WI38 (cell line): ENCODE measurements at regions not wholly inside any gene's neighbourhood (a gene's known extent, or its start where the extent isn't known, plus 50 kb on each side); places are given as distances from the start of the nearest gene placed in this dataset.

ENCODE experiments used
- H3K4me3 ChIP-seq: 2 replicates; pipeline ENCODE4 v1.5.1; 2011; ENCODE audit warnings: low read depth, mild to moderate bottlenecking, control low read depth, low read length
- CTCF ChIP-seq: IDR thresholded peaks from 2 replicates; pipeline ENCODE4 v1.5.1; 2012; ENCODE audit warnings: low read depth, mild to moderate bottlenecking, control low read depth, low read length

GRCh38 chr6:130524552-130524951 is 158.7 kb downstream of the TMEM200A start:
- TF ChIP-seq CTCF: no peak
- no peak overlapping the region for H3K4me3 ChIP-seq

GRCh38 chr6:130525408-130525807 is 159.6 kb downstream of the TMEM200A start:
- TF ChIP-seq CTCF: no peak
- no peak overlapping the region for H3K4me3 ChIP-seq

GRCh38 chr6:130526466-130526865 is 160.6 kb downstream of the TMEM200A start:
- no peak overlapping the region for H3K4me3 ChIP-seq
- TF ChIP-seq CTCF: no peak

- no peak overlapping the region for H3K4me3 ChIP-seq
- TF ChIP-seq CTCF: no peak
Measured at GRCh38 chr6:130527173-130527572, 161.4 kb downstream of the TMEM200A start.

GRCh38 chr6:130529569-130530149 is 163.8 kb downstream of the TMEM200A start:
- TF ChIP-seq CTCF: no peak
- H3K4me3 ChIP-seq: no peak overlapping the region

GRCh38 chr6:130534627-130535026 is 168.8 kb downstream of the TMEM200A start:
- H3K4me3 ChIP-seq: no peak overlapping the region
- TF ChIP-seq CTCF: no peak

GRCh38 chr6:130535242-130535641 is 169.4 kb downstream of the TMEM200A start:
- no peak for TF ChIP-seq CTCF
- H3K4me3 ChIP-seq: no peak overlapping the region
